ENCODE measurements at regions not wholly inside any gene's neighbourhood (a gene's known extent, or its start where the extent isn't known, plus 50 kb on each side); places are given as distances from the start of the nearest gene placed in this dataset.

GRCh38 chr2:59959944-59960343 is 593.5 kb downstream of the BCL11A start:
- in situ Hi-C loops (cut with HindIII; ENCODE audit: low pct_unique_long_range_greater_than_20kb, low sequenced_read_pairs) = no loop called here
- DNase-seq (ENCODE audit: low read depth in 1 of 2, low spot score in 1 of 2) = no peak
- TF ChIP-seq JUND (IDR thresholded peaks at IDR 0.05; ENCODE audit: low read depth) = no peak

GRCh38 chr2:59957504-59957903 is 596.0 kb downstream of the BCL11A start:
- no peak for TF ChIP-seq JUND (IDR thresholded peaks at IDR 0.05; ENCODE audit: low read depth)
- in situ Hi-C loops (cut with HindIII; ENCODE audit: low pct_unique_long_range_greater_than_20kb, low sequenced_read_pairs) = no loop called here
- DNase-seq (ENCODE audit: low read depth in 1 of 2, low spot score in 1 of 2) = no peak

GRCh38 chr2:59956981-59957380 is 596.5 kb downstream of the BCL11A start:
- TF ChIP-seq JUND (IDR thresholded peaks at IDR 0.05; ENCODE audit: low read depth) = no peak
- in situ Hi-C loops (cut with HindIII; ENCODE audit: low pct_unique_long_range_greater_than_20kb, low sequenced_read_pairs) = no loop called here
- no peak for DNase-seq (ENCODE audit: low read depth in 1 of 2, low spot score in 1 of 2)

- DNase-seq (ENCODE audit: low read depth in 1 of 2, low spot score in 1 of 2) = no peak
- TF ChIP-seq JUND (IDR thresholded peaks at IDR 0.05; ENCODE audit: low read depth) = no peak
- in situ Hi-C loops (cut with HindIII; ENCODE audit: low pct_unique_long_range_greater_than_20kb, low sequenced_read_pairs) = no loop called here
Measured at GRCh38 chr2:59947917-59948541, 605.4 kb downstream of the BCL11A start.

GRCh38 chr2:59947209-59947608 is 606.2 kb downstream of the BCL11A start:
- in situ Hi-C loops (cut with HindIII; ENCODE audit: low pct_unique_long_range_greater_than_20kb, low sequenced_read_pairs) = no loop called here
- no peak for TF ChIP-seq JUND (IDR thresholded peaks at IDR 0.05; ENCODE audit: low read depth)
- no peak for DNase-seq (ENCODE audit: low read depth in 1 of 2, low spot score in 1 of 2)

- in situ Hi-C loops (cut with HindIII; ENCODE audit: low pct_unique_long_range_greater_than_20kb, low sequenced_read_pairs) = no loop called here
- no peak for TF ChIP-seq JUND (IDR thresholded peaks at IDR 0.05; ENCODE audit: low read depth)
- DNase-seq (ENCODE audit: low read depth in 1 of 2, low spot score in 1 of 2) = no peak
Measured at GRCh38 chr2:59939236-59939635, 614.2 kb downstream of the BCL11A start.

- TF ChIP-seq JUND (IDR thresholded peaks at IDR 0.05; ENCODE audit: low read depth) = no peak
- no peak for DNase-seq (ENCODE audit: low read depth in 1 of 2, low spot score in 1 of 2)
- in situ Hi-C loops (cut with HindIII; ENCODE audit: low pct_unique_long_range_greater_than_20kb, low sequenced_read_pairs) = no loop called here
Measured at GRCh38 chr2:59938181-59938580, 615.3 kb downstream of the BCL11A start.

GRCh38 chr2:59936048-59936447 is 617.4 kb downstream of the BCL11A start:
- in situ Hi-C loops (cut with HindIII; ENCODE audit: low pct_unique_long_range_greater_than_20kb, low sequenced_read_pairs) = no loop called here
- DNase-seq (ENCODE audit: low read depth in 1 of 2, low spot score in 1 of 2) = no peak
- TF ChIP-seq JUND (IDR thresholded peaks at IDR 0.05; ENCODE audit: low read depth) = no peak

GRCh38 chr2:59935005-59935404 is 618.4 kb downstream of the BCL11A start:
- DNase-seq (ENCODE audit: low read depth in 1 of 2, low spot score in 1 of 2) = no peak
- no peak for TF ChIP-seq JUND (IDR thresholded peaks at IDR 0.05; ENCODE audit: low read depth)
- in situ Hi-C loops (cut with HindIII; ENCODE audit: low pct_unique_long_range_greater_than_20kb, low sequenced_read_pairs) = no loop called here

GRCh38 chr2:59933948-59934347 is 619.5 kb downstream of the BCL11A start:
- TF ChIP-seq JUND (IDR thresholded peaks at IDR 0.05; ENCODE audit: low read depth) = no peak
- DNase-seq (ENCODE audit: low read depth in 1 of 2, low spot score in 1 of 2) = no peak
- in situ Hi-C loops (cut with HindIII; ENCODE audit: low pct_unique_long_range_greater_than_20kb, low sequenced_read_pairs) = no loop called here

- in situ Hi-C loops (cut with HindIII; ENCODE audit: low pct_unique_long_range_greater_than_20kb, low sequenced_read_pairs) = no loop called here
- DNase-seq (ENCODE audit: low read depth in 1 of 2, low spot score in 1 of 2) = peak in 1 of 2 experiments; percentile 1
- TF ChIP-seq JUND (IDR thresholded peaks at IDR 0.05; ENCODE audit: low read depth) = no peak
Measured at GRCh38 chr2:59932341-59932740, 621.1 kb downstream of the BCL11A start.

- in situ Hi-C loops (cut with HindIII; ENCODE audit: low pct_unique_long_range_greater_than_20kb, low sequenced_read_pairs) = no loop called here
- no peak for DNase-seq (ENCODE audit: low read depth in 1 of 2, low spot score in 1 of 2)
- TF ChIP-seq JUND (IDR thresholded peaks at IDR 0.05; ENCODE audit: low read depth) = no peak
Measured at GRCh38 chr2:59930430-59930829, 623.0 kb downstream of the BCL11A start.

GRCh38 chr2:59926731-59927130 is 626.7 kb downstream of the BCL11A start:
- DNase-seq (ENCODE audit: low read depth in 1 of 2, low spot score in 1 of 2) = no peak
- in situ Hi-C loops (cut with HindIII; ENCODE audit: low pct_unique_long_range_greater_than_20kb, low sequenced_read_pairs) = no loop called here
- TF ChIP-seq JUND (IDR thresholded peaks at IDR 0.05; ENCODE audit: low read depth) = no peak

- no peak for DNase-seq (ENCODE audit: low read depth in 1 of 2, low spot score in 1 of 2)
- no peak for TF ChIP-seq JUND (IDR thresholded peaks at IDR 0.05; ENCODE audit: low read depth)
- in situ Hi-C loops (cut with HindIII; ENCODE audit: low pct_unique_long_range_greater_than_20kb, low sequenced_read_pairs) = no loop called here
Measured at GRCh38 chr2:59925321-59925720, 628.1 kb downstream of the BCL11A start.
